OCI-LY3 (cell line): ENCODE measurements at regions not wholly inside any gene's neighbourhood (a gene's known extent, or its start where the extent isn't known, plus 50 kb on each side); places are given as distances from the start of the nearest gene placed in this dataset.
A peak's percentile ranks its signal among the peaks of the same experiment; 100 is the strongest.

Experiments
- H2AFZ ChIP-seq: fragments of 200-600, 300-600 bp; shearing (Covaris generic); 2 replicates; pipeline ENCODE4 v1.6.0; 2014; ENCODE audit warnings: antibody characterized with exemption, low read depth, low read length
- H3K27ac ChIP-seq: fragments of 200-600, 300-600 bp; sonication (generic); 2 replicates; pipeline ENCODE4 v1.5.1; 2014; ENCODE audit warnings: mild to moderate bottlenecking, low read length, moderate library complexity, mixed read lengths
- H3K27me3 ChIP-seq: fragments of 200-600, 300-600 bp; sonication (generic); 2 replicates; pipeline ENCODE4 v1.6.1; 2014; ENCODE audit warnings: low read depth, low read length, mixed read lengths
- H3K36me3 ChIP-seq: fragments of 200-600, 300-600 bp; sonication (generic); replicated peaks from 2 replicates; pipeline ENCODE3; 2014; ENCODE audit warnings: low read depth, low read length, mixed read lengths
- H3K4me1 ChIP-seq: fragments of 300-600, 200-600 bp; sonication (generic); 2 replicates; pipeline ENCODE4 v1.6.1; 2014; ENCODE audit warnings: low read length, mixed read lengths
- H3K4me2 ChIP-seq: fragments of 200-600, 300-600 bp; sonication (generic); 2 replicates; pipeline ENCODE4 v1.6.1; 2014; ENCODE audit warnings: low read length, mixed read lengths
- H3K4me3 ChIP-seq: fragments of 300-600, 200-600 bp; sonication (generic); 2 replicates; pipeline ENCODE4 v1.5.1; 2014; ENCODE audit warnings: antibody characterized with exemption, mild to moderate bottlenecking, low read length, moderate library complexity
- H3K79me2 ChIP-seq: fragments of 300-600, 200-600 bp; shearing (Covaris generic); 2 replicates; pipeline ENCODE4 v1.6.1; 2014; ENCODE audit warnings: mild to moderate bottlenecking, low read length, mixed read lengths
- H3K9ac ChIP-seq: fragments of 300-600, 200-600 bp; shearing (Covaris generic); 2 replicates; pipeline ENCODE4 v1.6.0; 2014; ENCODE audit warnings: mild to moderate bottlenecking, low read length, moderate library complexity
- H3K9me3 ChIP-seq: fragments of 200-600, 300-600 bp; shearing (Covaris generic); 2 replicates; pipeline ENCODE4 v1.6.1; 2014; ENCODE audit warnings: low read length, mixed read lengths; ENCODE audit not compliant: insufficient read depth
- H4K20me1 ChIP-seq: fragments of 200-600, 300-600 bp; sonication (generic); 2 replicates; pipeline ENCODE4 v1.6.1; 2016; ENCODE audit warnings: low read length, mixed read lengths; ENCODE audit not compliant: insufficient read depth
- EZH2phosphoT487 ChIP-seq: fragments of 200-600 bp; shearing (Covaris generic); IDR thresholded peaks from 2 replicates; pipeline ENCODE4 v1.6.1; 2018; ENCODE audit warnings: antibody characterized with exemption, mixed run types, low read depth
- TF ChIP-seq, protein P1 (sequence below): fragments of 200-600, 300-600 bp; sonication (generic); IDR thresholded peaks from 2 replicates; pipeline ENCODE4 v1.5.1; 2014; ENCODE audit warnings: antibody characterized with exemption, low read length, low read depth

DNA sequence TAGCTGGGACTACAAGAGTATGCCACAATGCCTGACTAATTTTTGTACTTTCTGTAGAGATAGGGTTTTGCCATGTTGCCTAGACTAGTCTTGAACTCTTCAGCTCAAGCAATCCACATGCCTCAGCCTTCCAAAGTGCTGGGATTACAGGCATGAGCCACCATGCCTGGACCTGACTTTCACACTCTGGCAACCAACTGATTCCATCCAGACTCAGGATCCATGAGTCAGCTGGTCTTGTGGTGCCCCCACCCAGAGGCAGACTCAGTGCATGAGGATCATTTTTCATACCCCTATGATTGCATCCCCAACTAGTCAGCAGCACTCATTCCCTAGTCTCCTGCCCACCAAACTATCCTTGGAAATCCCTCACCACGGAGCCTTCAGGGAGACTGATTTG, 375.9 kb downstream of the ANXA1 start:
- Histone ChIP-seq H3K27me3 (no peaks in the 10 kb centered on the region), H3K4me2 (no peak overlapping the region), H3K27ac (no peak overlapping the region), H3K79me2 (no peaks in the 10 kb centered on the region), H3K9ac (no peak overlapping the region), H2AFZ (no peak overlapping the region), H3K4me1 (peaks cover 21% of the 10 kb centered on the region), H3K36me3 (no peaks in the 10 kb centered on the region), H3K4me3 (no peak overlapping the region), H4K20me1 (no peaks in the 10 kb centered on the region), H3K9me3 (no peaks in the 10 kb centered on the region)
- TF ChIP-seq EZH2phosphoT487: no peak
- TF ChIP-seq, protein P1, sequence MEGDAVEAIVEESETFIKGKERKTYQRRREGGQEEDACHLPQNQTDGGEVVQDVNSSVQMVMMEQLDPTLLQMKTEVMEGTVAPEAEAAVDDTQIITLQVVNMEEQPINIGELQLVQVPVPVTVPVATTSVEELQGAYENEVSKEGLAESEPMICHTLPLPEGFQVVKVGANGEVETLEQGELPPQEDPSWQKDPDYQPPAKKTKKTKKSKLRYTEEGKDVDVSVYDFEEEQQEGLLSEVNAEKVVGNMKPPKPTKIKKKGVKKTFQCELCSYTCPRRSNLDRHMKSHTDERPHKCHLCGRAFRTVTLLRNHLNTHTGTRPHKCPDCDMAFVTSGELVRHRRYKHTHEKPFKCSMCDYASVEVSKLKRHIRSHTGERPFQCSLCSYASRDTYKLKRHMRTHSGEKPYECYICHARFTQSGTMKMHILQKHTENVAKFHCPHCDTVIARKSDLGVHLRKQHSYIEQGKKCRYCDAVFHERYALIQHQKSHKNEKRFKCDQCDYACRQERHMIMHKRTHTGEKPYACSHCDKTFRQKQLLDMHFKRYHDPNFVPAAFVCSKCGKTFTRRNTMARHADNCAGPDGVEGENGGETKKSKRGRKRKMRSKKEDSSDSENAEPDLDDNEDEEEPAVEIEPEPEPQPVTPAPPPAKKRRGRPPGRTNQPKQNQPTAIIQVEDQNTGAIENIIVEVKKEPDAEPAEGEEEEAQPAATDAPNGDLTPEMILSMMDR: no peak

DNA sequence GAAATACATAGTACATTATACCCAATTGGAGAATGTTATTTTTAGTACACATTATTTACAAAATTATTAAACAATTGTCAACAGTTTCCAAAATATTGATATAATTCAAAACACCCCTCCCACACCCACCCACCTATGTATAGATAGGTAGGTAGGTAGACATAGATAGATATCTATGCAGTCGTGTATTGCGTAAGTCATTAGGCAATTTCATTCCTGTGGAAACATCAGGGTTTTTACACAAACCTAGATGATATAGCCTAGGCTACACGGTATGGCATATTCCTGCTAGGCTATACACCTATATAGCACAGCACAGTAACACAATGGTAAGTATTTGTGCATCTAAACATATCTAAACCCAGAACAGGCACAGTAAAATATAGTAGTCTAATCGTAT, 377.3 kb downstream of the ANXA1 start:
- Histone ChIP-seq H3K9me3 (0 out of 2 replicates have a peak, but pooled peaks cover 3% of the 10 kb centered on the region), H3K36me3 (no peaks in the 10 kb centered on the region), H3K4me1 (peaks cover 21% of the 10 kb centered on the region), H3K79me2 (no peaks in the 10 kb centered on the region), H3K4me3 (no peak overlapping the region), H4K20me1 (no peaks in the 10 kb centered on the region), H3K27ac (no peak overlapping the region), H3K4me2 (no peak overlapping the region), H3K27me3 (no peaks in the 10 kb centered on the region), H3K9ac (no peak overlapping the region), H2AFZ (no peak overlapping the region)
- TF ChIP-seq, protein P1: no peak
- TF ChIP-seq EZH2phosphoT487: no peak

DNA sequence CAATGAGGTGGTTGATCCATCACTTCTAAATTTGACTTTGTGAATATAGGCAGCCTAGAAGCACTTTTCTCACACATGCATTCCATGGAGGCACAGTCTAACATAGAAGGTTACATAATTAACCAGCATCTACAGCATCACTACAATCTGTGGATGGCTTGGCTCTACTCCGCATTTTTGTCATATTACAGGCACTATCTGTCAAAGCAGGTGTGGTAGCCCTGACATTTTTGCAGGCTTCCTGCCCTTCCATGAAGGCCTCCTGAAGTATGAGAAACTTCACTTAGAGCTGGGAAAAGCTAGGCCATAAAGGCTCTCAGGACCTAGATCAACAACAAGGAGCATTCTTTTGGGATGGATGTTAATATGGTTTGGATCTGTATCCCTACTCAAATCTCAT, 378.0 kb downstream of the ANXA1 start:
- 0 out of 2 replicates have a peak, but pooled peaks cover 3% of the 10 kb centered on the region for H3K9me3 ChIP-seq
- H2AFZ ChIP-seq: no peak overlapping the region
- H3K27me3 ChIP-seq: no peaks in the 10 kb centered on the region
- no peaks in the 10 kb centered on the region for H3K79me2 ChIP-seq
- H3K4me2 ChIP-seq: no peak overlapping the region
- TF ChIP-seq, protein P1: no peak
- no peak for TF ChIP-seq EZH2phosphoT487
- H3K27ac ChIP-seq: no peak overlapping the region
- H3K4me3 ChIP-seq: no peak overlapping the region
- no peaks in the 10 kb centered on the region for H4K20me1 ChIP-seq
- H3K9ac ChIP-seq: no peak overlapping the region
- peaks cover 21% of the 10 kb centered on the region for H3K4me1 ChIP-seq
- H3K36me3 ChIP-seq: no peaks in the 10 kb centered on the region

DNA sequence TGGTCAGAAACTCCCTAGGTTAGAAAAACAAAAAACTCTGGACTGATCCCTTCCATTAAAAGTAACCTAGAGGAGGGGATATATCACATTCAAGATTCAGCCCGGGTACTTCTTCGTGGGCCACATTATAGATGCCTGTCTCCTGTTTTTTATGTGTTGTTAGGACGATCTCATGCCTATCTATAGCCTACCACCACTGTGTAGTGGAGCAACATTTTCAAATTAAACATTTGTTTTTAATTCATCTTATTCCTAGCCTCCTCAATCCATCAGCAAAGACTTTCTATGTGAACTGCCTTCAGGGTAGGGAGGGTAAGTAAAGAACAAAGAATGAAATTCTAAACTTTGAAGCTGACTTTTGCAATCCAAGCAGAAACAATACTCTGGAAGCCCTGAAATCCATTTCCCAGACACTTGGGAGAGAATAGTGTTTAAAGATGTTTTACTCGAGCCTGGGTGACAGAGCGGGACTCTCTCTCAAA, 379.4 kb downstream of the ANXA1 start:
- Histone ChIP-seq H3K4me3 (no peak overlapping the region), H3K9me3 (0 out of 2 replicates have a peak, but pooled peaks cover 3% of the 10 kb centered on the region), H3K4me2 (peak overlapping the region; percentile 31), H3K4me1 (peaks cover 21% of the 10 kb centered on the region), H2AFZ (0 out of 2 replicates have a peak overlapping the region, but pooled peaks have one; percentile 20), H4K20me1 (no peaks in the 10 kb centered on the region), H3K27me3 (no peaks in the 10 kb centered on the region), H3K36me3 (no peaks in the 10 kb centered on the region), H3K27ac (no peak overlapping the region), H3K9ac (no peak overlapping the region), H3K79me2 (no peaks in the 10 kb centered on the region)
- TF ChIP-seq, protein P1: no peak
- no peak for TF ChIP-seq EZH2phosphoT487
